Umbilical cord (tissue), 1 donor: ENCODE measurements at regions not wholly inside any gene's neighbourhood (a gene's known extent, or its start where the extent isn't known, plus 50 kb on each side); places are given as distances from the start of the nearest gene placed in this dataset.
"Not testable (repeated sequence)": the region's sequence is repeated elsewhere in the genome, so short reads cannot be mapped to it uniquely, and the experiment has no call there.

Experiments used
- DNase-seq: peaks from one replicate; pipeline ENCODE4 v3.0.0-alpha.2; 2015; ENCODE audit warnings: low spot score

DNA sequence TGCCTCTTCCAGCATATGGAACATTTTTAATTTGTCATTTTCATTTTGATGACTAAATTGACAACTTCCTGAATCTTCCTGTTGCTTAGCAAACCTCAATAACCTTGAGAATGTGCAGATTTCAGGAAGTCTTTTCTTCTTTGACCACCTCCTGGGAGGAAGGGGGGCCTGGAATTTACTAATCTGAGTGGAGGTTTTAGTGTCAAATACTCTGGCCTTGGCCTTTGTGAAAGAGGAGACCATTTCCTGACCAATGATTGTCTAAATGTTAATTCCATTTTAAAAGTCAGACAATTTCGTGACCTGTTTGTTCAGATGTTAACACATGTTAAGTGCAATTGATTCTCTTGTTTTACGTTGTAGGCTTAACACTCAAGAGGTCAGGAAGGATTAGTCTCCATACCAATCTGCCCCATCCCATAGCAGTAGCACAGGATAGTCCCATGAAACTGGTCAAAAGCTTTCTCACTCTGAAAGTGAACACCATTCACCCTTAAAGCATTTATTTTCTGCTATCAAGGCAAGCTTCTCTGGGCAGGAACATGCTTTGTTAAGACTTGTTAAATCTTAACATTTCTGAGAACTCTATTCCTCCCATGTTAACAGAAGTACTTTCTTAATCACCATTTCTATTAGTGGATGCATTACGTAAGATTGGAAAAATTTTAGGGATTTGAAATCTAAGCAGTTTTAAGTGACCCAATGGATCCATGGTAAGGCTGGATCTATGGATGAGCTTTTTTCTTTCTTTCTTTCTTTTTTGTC is 219.6 kb downstream of the RND3 start:
- peak; percentile 17 for DNase-seq

- no peak for DNase-seq
These were observed 220.5 kb downstream of the RND3 start for GRCh38 chr2:150266931-150267330.

GRCh38 chr2:150264442-150264841 is 223.0 kb downstream of the RND3 start:
- DNase-seq: no peak

DNA sequence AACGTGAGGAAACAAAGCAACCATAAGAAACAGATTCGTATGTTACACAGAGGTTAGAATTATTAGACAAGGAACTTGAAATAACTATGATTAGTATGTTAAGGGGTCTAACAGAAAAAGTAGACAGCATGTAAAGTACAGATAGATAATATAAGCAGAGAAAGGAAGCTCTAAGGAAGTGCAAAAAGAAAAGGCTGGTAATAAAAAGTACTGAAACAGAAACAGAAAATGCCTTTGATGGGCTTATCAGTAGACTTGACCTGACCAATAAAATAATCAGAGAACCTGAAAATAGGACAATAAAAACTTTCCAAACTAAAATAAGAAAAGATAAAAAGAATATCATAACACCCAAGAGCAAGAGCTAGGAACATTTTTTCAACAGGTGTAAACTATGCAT is 225.8 kb downstream of the RND3 start:
- no peak for DNase-seq

DNA sequence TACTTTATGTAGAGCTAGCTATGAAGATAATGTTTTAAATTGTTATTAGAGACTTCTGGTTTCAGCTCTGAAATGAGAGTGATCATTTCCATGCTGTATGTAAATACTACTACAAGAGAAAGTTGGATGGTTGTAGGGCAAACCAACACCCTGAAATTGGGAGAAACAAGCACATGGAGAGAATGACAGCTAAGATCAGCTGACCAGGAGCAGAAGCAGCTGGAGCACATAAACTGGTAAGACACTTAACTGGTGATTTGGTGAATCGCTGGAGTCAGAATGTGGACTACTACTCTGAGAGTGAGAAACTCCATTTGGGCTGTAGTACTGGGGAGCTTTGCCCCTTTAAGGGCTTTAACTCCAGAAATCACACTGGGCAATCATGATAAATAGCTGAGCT is 226.8 kb downstream of the RND3 start:
- no peak for DNase-seq

- DNase-seq: no peak
These were observed 227.7 kb downstream of the RND3 start for GRCh38 chr2:150259746-150260145.

DNA sequence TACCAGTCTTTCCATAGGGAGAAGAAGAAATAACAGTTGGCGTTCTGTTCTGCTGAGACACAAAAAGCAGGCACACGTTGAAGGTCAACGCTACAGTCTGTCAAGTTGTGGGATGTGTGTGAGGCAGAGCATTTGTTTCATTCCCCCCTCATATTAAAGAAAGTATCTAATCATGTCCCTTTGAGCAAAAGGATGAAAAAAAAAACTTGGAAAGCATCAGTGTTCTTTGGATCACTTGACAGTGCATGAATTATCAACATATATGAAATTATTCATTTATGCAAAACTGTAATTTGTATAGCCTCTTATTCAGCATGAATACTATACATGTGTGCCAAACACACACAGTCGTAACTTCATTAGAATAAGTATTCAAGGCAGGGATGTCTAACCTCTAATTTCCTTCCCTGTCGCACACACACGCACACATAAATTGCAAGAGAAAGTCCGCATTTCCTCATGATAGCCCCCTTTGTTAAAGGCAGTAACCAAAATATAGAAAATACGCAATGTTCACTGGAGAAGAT is 228.6 kb downstream of the RND3 start:
- DNase-seq: no peak

- DNase-seq: peak; percentile 38
These were observed 230.7 kb downstream of the RND3 start for GRCh38 chr2:150256736-150257135.

DNA sequence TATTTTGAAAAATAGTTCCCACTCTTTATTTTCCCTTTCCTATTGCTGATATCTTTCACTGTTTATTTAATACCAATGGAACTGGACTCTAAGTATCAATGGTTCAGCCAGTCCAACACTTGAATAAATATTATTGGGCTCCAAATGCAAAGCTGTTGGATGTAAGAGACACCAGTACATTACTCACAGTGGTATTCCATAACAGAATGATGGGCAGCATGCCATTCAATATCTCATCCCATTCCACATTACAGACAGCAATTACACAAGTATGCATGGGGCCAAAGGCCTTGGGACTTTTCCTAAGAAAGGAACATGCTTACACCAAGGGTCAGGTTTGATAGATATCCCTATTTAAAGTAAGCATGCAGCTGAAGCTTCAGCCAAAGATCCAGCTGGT is 231.9 kb downstream of the RND3 start:
- no peak for DNase-seq

- not testable (repeated sequence) for DNase-seq
These were observed 237.7 kb downstream of the RND3 start for GRCh38 chr2:150249735-150250134.

DNA sequence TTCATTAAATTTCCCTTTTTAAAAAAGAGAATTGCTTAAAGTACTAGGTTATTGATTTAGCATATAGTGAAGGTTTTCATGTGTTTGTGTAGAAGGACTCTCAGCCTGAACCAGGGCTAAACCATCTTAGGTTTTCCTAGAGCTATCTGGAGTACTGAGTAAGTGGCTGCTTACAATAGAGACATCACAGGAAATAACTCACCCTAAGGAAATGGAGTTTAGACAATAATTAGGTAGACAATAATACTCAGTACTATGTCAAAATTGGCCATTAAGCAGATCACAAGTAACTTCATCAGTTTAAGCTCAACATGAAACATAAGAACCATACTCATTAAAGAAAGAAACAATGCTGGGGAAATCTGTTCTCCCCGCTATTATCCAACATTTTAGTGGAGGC is 240.0 kb downstream of the RND3 start:
- DNase-seq: no peak

GRCh38 chr2:150234787-150235446 is 252.6 kb downstream of the RND3 start:
- DNase-seq: no peak

DNA sequence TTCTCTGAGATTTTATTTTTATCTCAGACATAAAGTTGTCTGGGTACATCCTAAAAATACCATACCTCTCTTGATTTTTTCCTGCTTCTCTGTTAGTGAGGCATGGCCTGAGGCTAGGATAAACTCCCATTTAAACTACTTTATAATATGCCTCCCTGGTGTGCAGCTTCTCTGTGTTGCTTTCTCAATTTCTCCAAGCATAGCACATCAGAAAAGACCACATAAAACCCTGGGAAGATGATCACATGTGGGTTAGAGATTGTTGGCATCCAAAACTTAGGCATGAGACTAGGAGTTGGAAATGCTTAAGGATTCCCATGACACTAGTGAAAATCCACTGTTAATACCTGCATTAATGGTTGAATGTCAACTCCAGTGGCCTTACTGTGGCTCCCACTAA is 254.6 kb downstream of the RND3 start:
- DNase-seq: no peak

- DNase-seq: no peak
These were observed 255.1 kb downstream of the RND3 start for GRCh38 chr2:150232321-150232720.

DNA sequence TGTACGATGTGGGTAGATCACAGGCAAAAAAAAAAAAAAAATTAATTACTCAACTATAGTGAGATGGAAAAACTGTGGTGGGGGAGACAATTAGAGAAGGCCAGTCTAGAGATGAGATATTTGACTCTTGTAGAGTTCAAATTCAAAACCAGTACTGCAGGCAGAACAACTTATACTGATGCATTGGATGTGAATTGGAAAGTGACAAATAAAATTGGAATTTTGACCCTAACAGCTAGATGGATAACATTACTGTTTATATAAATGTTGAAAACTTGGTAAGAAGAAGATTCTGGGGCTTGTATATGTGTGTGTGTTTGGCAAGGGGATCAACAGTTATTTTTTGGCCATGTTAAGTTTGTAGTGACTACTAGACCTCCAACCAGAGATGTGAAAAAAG is 256.9 kb downstream of the RND3 start:
- no peak for DNase-seq

DNA sequence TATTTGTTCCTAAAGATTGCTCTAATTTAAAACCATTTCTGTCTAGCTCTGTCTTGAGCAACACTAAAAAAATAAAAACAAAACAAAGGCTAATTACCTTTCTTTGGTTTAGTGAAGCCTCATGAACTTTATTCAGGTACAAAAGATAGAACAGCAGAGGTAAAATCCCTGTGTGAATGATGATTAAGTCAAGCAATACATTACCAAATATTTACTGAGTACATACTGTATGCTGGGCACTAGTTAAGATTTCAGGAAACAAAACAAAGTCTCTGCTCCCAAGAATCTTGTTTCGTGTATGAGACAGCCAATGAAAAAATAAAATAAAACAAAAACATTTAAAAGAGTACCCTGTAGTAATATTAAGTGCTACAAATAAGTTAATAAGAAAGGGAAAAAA is 257.5 kb downstream of the RND3 start:
- DNase-seq: no peak

- DNase-seq: no peak
These were observed 258.5 kb downstream of the RND3 start for GRCh38 chr2:150228936-150229335.

DNA sequence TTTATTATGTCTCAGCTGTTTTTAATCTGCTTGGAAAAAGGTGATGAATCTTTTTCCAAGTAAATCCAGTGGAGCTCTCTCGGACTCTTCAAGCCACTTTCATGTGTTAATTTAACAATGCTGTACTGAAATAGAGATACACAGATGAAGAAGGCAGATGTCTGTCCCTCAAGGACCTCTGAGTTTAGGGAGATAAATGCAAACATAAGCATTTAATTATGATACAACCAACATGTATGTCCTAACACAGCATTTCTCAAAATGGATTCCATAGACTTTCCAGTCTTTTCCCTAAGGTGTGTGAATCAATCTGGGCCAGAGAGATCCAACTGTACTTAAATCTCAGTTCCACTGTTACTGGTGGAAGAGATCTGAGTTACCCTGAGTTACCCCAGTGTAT is 262.4 kb downstream of the RND3 start:
- no peak for DNase-seq

GRCh38 chr2:150224321-150224720 is 263.1 kb downstream of the RND3 start:
- no peak for DNase-seq

DNA sequence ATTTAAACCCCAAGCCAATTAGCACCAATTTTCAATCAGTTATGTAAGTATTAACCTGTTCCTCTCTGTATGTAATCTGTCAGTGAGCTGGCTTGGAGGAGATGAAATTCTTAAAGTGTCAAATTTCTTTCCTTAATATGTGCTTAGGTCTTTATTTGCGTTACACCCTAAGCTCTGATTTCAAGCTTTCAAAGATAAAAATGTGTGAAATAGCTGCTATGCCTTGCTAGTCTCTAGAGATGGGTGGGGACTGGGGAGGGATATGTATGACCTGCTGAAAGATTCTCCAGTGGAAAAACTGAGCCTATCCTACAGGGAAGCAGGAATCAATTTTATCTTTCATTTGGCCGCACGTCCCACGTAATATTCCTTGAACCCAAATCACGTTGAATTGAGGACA is 264.5 kb downstream of the RND3 start:
- DNase-seq: no peak

DNA sequence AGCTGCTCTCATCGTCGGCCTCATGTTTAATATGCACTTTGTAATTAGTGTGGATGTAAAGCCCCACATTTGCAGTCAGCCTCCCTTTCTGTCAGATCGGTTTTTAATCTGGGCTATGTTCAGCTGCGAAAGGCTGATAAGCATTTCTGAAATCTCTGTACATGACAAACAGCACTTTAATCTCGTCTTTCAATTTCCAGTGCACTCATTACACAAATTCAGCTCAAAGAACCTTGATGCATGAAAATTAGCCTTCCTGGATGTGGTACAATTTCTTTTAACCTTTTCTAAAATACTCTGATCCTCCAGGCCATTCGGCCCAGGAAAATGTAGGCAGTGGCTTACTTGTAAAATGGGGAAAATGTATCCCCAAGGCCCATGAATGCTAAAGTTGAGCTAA is 265.1 kb downstream of the RND3 start:
- DNase-seq: no peak

GRCh38 chr2:150219861-150220260 is 267.6 kb downstream of the RND3 start:
- no peak for DNase-seq

DNA sequence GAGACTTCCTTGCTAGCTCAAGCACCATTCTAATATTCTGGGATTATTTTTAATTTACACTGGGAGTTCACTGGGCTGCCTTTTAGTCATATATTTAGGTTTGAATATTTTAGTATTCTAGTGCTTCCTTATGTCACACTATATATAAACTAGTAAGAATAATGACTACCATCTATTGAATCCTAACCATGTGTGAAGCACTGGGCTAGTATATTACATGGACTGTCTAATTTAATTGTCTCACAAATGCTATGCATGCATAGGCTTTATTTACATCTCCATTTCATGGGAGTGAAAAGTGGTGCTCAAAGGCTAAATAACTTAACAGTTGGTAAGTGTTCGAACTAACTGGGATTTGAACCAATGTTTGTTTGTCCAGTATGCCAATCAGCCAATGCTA is 272.4 kb downstream of the RND3 start:
- DNase-seq: no peak
